ENCODE measurements at regions not wholly inside any gene's neighbourhood (a gene's known extent, or its start where the extent isn't known, plus 50 kb on each side); places are given as distances from the start of the nearest gene placed in this dataset.

DNA sequence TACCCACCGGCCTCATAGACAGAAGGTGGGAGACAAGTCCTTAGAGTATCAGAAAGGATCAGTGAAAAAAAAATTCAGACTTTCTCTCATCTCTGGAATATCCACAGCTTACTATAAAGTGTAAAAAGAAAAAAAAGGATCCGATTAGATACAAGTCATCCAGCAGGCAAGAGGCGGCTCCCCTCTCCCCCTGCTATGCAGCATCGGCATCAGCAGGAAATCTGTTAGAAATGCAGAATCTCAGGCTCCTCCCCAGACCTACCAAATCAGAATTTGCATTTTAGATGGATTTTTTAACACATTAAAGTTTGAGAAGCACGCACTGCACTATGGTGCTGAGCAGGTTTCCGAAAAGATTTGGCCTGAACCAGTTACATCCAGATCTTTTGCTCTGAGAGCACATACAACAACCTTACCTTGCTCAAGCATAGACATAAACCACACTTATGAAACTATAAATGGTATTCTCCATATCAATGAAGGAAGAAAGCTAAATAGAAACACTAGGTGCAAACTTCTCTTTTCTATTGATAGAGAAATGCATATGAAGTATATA lies 117.0 kb upstream of the POU3F2 start:
- H3K9ac ChIP-seq, result no peak overlapping the region

DNA sequence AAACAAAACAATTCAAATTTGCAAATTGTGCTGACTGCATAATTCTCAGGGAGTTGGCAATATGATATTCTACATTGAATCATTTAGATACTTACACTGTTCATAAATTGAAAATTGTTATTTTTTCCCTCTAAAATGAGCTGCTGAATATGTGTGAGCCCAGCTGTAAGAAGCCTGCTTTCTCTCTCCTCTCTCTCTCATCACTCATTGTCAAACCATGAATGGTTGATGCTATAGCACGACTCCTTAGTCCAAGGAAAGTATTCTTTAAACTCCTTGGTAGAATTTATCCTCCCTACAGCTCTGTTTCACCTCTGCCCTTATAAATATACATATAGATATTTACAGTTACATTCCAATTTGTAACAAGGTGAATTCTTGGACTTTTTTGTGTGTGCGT lies 116.4 kb upstream of the POU3F2 start:
- Histone ChIP-seq H3K9ac (no peak overlapping the region), H3K4me2 (no peak overlapping the region), H3K4me3 (ENCODE audit: low read depth in 2 of 2, low read length in 1 of 2) (no peak overlapping the region), H3K79me2 (ENCODE audit: insufficient read depth) (no peaks in the 10 kb centered on the region), H4K20me1 (ENCODE audit: insufficient read depth) (no peaks in the 10 kb centered on the region), H3K4me1 (ENCODE audit: control insufficient read depth in 1 of 2, insufficient read depth in 2 of 2, low read depth in 1 of 2, low read length in 1 of 2) (no peaks in the 10 kb centered on the region), H3K27me3 (ENCODE audit: insufficient read depth) (no peaks in the 10 kb centered on the region), H3F3A (replicated peaks; ENCODE audit: insufficient read depth) (no peaks in the 10 kb centered on the region), H3K27ac (ENCODE audit: low read depth in 2 of 2, low read length in 1 of 2) (no peak overlapping the region), H3K36me3 (replicated peaks in 1 of 2; ENCODE audit: control insufficient read depth in 1 of 2, insufficient read depth in 2 of 2, low read length in 1 of 2) (no peaks in the 10 kb centered on the region), H2AFZ (ENCODE audit: low read depth) (no peak overlapping the region), H3K9me3 (no peaks in the 10 kb centered on the region), H3K9me2 (no peaks in the 10 kb centered on the region)
- CTCF ChIA-PET, result interaction anchor here (1.6 kb wide), 1 partner anchor 9 kb away, joined by 3 read pairs; no protein-coding TSS in a partner anchor
- POLR2A ChIA-PET, result no interaction called here
- DNase-seq, result no peak
- 49% methylated on average over 2 of the region's 2 CpGs for WGBS (ENCODE audit: low lambda C conversion rate)
- TF ChIP-seq, protein P1, sequence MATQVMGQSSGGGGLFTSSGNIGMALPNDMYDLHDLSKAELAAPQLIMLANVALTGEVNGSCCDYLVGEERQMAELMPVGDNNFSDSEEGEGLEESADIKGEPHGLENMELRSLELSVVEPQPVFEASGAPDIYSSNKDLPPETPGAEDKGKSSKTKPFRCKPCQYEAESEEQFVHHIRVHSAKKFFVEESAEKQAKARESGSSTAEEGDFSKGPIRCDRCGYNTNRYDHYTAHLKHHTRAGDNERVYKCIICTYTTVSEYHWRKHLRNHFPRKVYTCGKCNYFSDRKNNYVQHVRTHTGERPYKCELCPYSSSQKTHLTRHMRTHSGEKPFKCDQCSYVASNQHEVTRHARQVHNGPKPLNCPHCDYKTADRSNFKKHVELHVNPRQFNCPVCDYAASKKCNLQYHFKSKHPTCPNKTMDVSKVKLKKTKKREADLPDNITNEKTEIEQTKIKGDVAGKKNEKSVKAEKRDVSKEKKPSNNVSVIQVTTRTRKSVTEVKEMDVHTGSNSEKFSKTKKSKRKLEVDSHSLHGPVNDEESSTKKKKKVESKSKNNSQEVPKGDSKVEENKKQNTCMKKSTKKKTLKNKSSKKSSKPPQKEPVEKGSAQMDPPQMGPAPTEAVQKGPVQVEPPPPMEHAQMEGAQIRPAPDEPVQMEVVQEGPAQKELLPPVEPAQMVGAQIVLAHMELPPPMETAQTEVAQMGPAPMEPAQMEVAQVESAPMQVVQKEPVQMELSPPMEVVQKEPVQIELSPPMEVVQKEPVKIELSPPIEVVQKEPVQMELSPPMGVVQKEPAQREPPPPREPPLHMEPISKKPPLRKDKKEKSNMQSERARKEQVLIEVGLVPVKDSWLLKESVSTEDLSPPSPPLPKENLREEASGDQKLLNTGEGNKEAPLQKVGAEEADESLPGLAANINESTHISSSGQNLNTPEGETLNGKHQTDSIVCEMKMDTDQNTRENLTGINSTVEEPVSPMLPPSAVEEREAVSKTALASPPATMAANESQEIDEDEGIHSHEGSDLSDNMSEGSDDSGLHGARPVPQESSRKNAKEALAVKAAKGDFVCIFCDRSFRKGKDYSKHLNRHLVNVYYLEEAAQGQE (IDR thresholded peaks at IDR 0.05; ENCODE audit: low read depth, low read length), result no peak
- TF ChIP-seq EP300 (IDR thresholded peaks at IDR 0.05; ENCODE audit: borderline replicate concordance in 1 of 2, low read depth in 1 of 2, low read length in 1 of 2) (no peak), YY1 (IDR thresholded peaks at IDR 0.05; ENCODE audit: low read depth) (no peak), SIN3A (IDR thresholded peaks at IDR 0.05; ENCODE audit: borderline replicate concordance, low read depth, low read length) (no peak), SMC3 (IDR thresholded peaks at IDR 0.05; ENCODE audit: low read depth, low read length) (no peak), JUND (IDR thresholded peaks at IDR 0.05) (no peak), MEF2A (IDR thresholded peaks at IDR 0.05; ENCODE audit: borderline replicate concordance, low read depth) (no peak), NRF1 (IDR thresholded peaks at IDR 0.05; ENCODE audit: low read depth, low read length) (no peak), POLR2AphosphoS5 (IDR thresholded peaks at IDR 0.05; ENCODE audit: low read depth, low read length) (no peak), EZH2phosphoT487 (IDR thresholded peaks at IDR 0.05; ENCODE audit: borderline replicate concordance, low read depth) (no peak)
- TF ChIP-seq, protein P2, sequence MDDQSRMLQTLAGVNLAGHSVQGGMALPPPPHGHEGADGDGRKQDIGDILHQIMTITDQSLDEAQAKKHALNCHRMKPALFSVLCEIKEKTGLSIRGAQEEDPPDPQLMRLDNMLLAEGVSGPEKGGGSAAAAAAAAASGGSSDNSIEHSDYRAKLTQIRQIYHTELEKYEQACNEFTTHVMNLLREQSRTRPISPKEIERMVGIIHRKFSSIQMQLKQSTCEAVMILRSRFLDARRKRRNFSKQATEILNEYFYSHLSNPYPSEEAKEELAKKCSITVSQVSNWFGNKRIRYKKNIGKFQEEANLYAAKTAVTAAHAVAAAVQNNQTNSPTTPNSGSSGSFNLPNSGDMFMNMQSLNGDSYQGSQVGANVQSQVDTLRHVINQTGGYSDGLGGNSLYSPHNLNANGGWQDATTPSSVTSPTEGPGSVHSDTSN (IDR thresholded peaks at IDR 0.05), result no peak
- TF ChIP-seq, protein P3, sequence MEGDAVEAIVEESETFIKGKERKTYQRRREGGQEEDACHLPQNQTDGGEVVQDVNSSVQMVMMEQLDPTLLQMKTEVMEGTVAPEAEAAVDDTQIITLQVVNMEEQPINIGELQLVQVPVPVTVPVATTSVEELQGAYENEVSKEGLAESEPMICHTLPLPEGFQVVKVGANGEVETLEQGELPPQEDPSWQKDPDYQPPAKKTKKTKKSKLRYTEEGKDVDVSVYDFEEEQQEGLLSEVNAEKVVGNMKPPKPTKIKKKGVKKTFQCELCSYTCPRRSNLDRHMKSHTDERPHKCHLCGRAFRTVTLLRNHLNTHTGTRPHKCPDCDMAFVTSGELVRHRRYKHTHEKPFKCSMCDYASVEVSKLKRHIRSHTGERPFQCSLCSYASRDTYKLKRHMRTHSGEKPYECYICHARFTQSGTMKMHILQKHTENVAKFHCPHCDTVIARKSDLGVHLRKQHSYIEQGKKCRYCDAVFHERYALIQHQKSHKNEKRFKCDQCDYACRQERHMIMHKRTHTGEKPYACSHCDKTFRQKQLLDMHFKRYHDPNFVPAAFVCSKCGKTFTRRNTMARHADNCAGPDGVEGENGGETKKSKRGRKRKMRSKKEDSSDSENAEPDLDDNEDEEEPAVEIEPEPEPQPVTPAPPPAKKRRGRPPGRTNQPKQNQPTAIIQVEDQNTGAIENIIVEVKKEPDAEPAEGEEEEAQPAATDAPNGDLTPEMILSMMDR (IDR thresholded peaks at IDR 0.05), result no peak

More for the DNA sequence above, 117.0 kb upstream of the POU3F2 start:
- Histone ChIP-seq H3K27ac (ENCODE audit: low read depth in 2 of 2, low read length in 1 of 2) (no peak overlapping the region), H3K27me3 (ENCODE audit: insufficient read depth) (no peaks in the 10 kb centered on the region), H3K36me3 (replicated peaks in 1 of 2; ENCODE audit: control insufficient read depth in 1 of 2, insufficient read depth in 2 of 2, low read length in 1 of 2) (no peaks in the 10 kb centered on the region), H3K4me3 (ENCODE audit: low read depth in 2 of 2, low read length in 1 of 2) (no peak overlapping the region), H3K9me3 (no peaks in the 10 kb centered on the region), H3K4me1 (ENCODE audit: control insufficient read depth in 1 of 2, insufficient read depth in 2 of 2, low read depth in 1 of 2, low read length in 1 of 2) (no peaks in the 10 kb centered on the region), H3F3A (replicated peaks; ENCODE audit: insufficient read depth) (no peaks in the 10 kb centered on the region), H4K20me1 (ENCODE audit: insufficient read depth) (no peaks in the 10 kb centered on the region), H3K4me2 (no peak overlapping the region), H2AFZ (ENCODE audit: low read depth) (no peak overlapping the region), H3K79me2 (ENCODE audit: insufficient read depth) (no peaks in the 10 kb centered on the region), H3K9me2 (no peaks in the 10 kb centered on the region)
- DNase-seq, result no peak
- TF ChIP-seq, protein P4, sequence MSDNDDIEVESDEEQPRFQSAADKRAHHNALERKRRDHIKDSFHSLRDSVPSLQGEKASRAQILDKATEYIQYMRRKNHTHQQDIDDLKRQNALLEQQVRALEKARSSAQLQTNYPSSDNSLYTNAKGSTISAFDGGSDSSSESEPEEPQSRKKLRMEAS (IDR thresholded peaks at IDR 0.05; ENCODE audit: low read depth), result no peak
- TF ChIP-seq NFIC (IDR thresholded peaks at IDR 0.05; ENCODE audit: borderline replicate concordance) (no peak), RAD21 (IDR thresholded peaks at IDR 0.05; ENCODE audit: low read length) (no peak), RFX5 (IDR thresholded peaks at IDR 0.05; ENCODE audit: low read length) (no peak), GATA2 (CRISPR knock-in tag; IDR thresholded peaks at IDR 0.05) (no peak), TEAD4 (IDR thresholded peaks at IDR 0.05; ENCODE audit: borderline replicate concordance, insufficient read depth) (no peak), RCOR1 (IDR thresholded peaks at IDR 0.05; ENCODE audit: low read length) (no peak)
- TF ChIP-seq, protein P2 (IDR thresholded peaks at IDR 0.05), result no peak
- WGBS (ENCODE audit: low lambda C conversion rate), result 60% methylated on average over 6 of the region's 6 CpGs
- ChIA-PET POLR2A (no interaction called here), CTCF (no interaction called here)
